HG02981 (cell line): ENCODE measurements at regions not wholly inside any gene's neighbourhood (a gene's known extent, or its start where the extent isn't known, plus 50 kb on each side); places are given as distances from the start of the nearest gene placed in this dataset.
A peak's percentile ranks its signal among the peaks of the same experiment; 100 is the strongest.

Experiments used
- ATAC-seq: cut with Tn5 transposase; IDR thresholded peaks from one replicate; pipeline ENCODE4 v1.9.1; 2021; ENCODE audit warnings: mild to moderate bottlenecking, moderate library complexity; ENCODE audit not compliant: unreplicated experiment

GRCh38 chr1:84759756-84760155 is 69.5 kb upstream of the SSX2IP start:
- ATAC-seq: no peak

- no peak for ATAC-seq
Measured at GRCh38 chr1:84758968-84759491, 68.8 kb upstream of the SSX2IP start.

- no peak for ATAC-seq
Measured at GRCh38 chr1:84758476-84758875, 68.2 kb upstream of the SSX2IP start.

GRCh38 chr1:84757301-84757700 is 67.0 kb upstream of the SSX2IP start:
- no peak for ATAC-seq

GRCh38 chr1:84756455-84757082 is 66.3 kb upstream of the SSX2IP start:
- no peak for ATAC-seq

GRCh38 chr1:84756001-84756400 is 65.7 kb upstream of the SSX2IP start:
- no peak for ATAC-seq

GRCh38 chr1:84755216-84755615 is 65.0 kb upstream of the SSX2IP start:
- no peak for ATAC-seq

- ATAC-seq: no peak
Measured at GRCh38 chr1:84754386-84754703, 64.1 kb upstream of the SSX2IP start.

- ATAC-seq: no peak
Measured at GRCh38 chr1:84753516-84754385, 63.5 kb upstream of the SSX2IP start.

- no peak for ATAC-seq
Measured at GRCh38 chr1:84750110-84750730, 60.0 kb upstream of the SSX2IP start.

- no peak for ATAC-seq
Measured at GRCh38 chr1:84749427-84749826, 59.2 kb upstream of the SSX2IP start.

GRCh38 chr1:84748364-84748763 is 58.1 kb upstream of the SSX2IP start:
- ATAC-seq: no peak

- ATAC-seq: no peak
Measured at GRCh38 chr1:84745857-84746256, 55.6 kb upstream of the SSX2IP start.

- ATAC-seq: no peak
Measured at GRCh38 chr1:84743896-84744295, 53.6 kb upstream of the SSX2IP start.

- peak; percentile 70 for ATAC-seq
Measured at GRCh38 chr1:84742653-84743052, 52.4 kb upstream of the SSX2IP start.

- no peak for ATAC-seq
Measured at GRCh38 chr1:84740050-84740714, 49.9 kb upstream of the SSX2IP start.
